Neural cell (in vitro differentiated cells): ENCODE measurements at regions not wholly inside any gene's neighbourhood (a gene's known extent, or its start where the extent isn't known, plus 50 kb on each side); places are given as distances from the start of the nearest gene placed in this dataset.

ENCODE experiments used
- H2AFZ ChIP-seq: fragments of 200-600, 300-800 bp; sonication (generic), shearing (Covaris generic); 2 replicates; pipeline ENCODE4 v1.6.0; 2014; ENCODE audit warnings: low read depth, mild to moderate bottlenecking, antibody characterized with exemption, low read length, moderate library complexity
- H3F3A ChIP-seq: fragments of 200-600 bp; shearing (Covaris generic); 2 replicates; pipeline ENCODE4 v1.6.1; 2016; ENCODE audit warnings: mild to moderate bottlenecking, moderate library complexity, mixed read lengths, antibody characterized with exemption, low read length; ENCODE audit not compliant: insufficient read depth, poor library complexity, severe bottlenecking
- H3K27ac ChIP-seq: fragments of 200-600, 300-800 bp; sonication (generic), shearing (Covaris generic); 2 replicates; pipeline ENCODE4 v1.5.1; 2014; ENCODE audit warnings: mild to moderate bottlenecking, low read length, moderate library complexity
- H3K27me3 ChIP-seq: fragments of 300-800, 200-600 bp; sonication (generic), shearing (Covaris generic); 2 replicates; pipeline ENCODE4 v1.6.0; 2014; ENCODE audit warnings: mild to moderate bottlenecking, low read depth, low read length, moderate library complexity; ENCODE audit not compliant: insufficient read depth
- H3K36me3 ChIP-seq: fragments of 300-800, 200-600 bp; sonication (generic), shearing (Covaris generic); 2 replicates; pipeline ENCODE4 v1.5.1; 2014; ENCODE audit warnings: mild to moderate bottlenecking, antibody characterized with exemption, low read length, moderate library complexity; ENCODE audit not compliant: insufficient read depth
- H3K4me2 ChIP-seq: fragments of 300-800, 200-600 bp; sonication (generic), shearing (Covaris generic); 2 replicates; pipeline ENCODE4 v1.6.0; 2014; ENCODE audit warnings: mild to moderate bottlenecking, low read length
- H3K4me3 ChIP-seq: fragments of 300-800, 200-600 bp; sonication (generic), shearing (Covaris generic); 2 replicates; pipeline ENCODE4 v1.5.1; 2014; ENCODE audit warnings: mild to moderate bottlenecking, low read length, moderate library complexity
- H3K79me2 ChIP-seq: fragments of 200-600 bp; shearing (Covaris generic); replicated peaks from 2 replicates; pipeline ENCODE4 v1.6.0; 2014; ENCODE audit warnings: mild to moderate bottlenecking, low read length, moderate library complexity; ENCODE audit not compliant: insufficient read depth
- H3K9ac ChIP-seq: fragments of 300-800, 200-600 bp; sonication (generic), shearing (Covaris generic); 2 replicates; pipeline ENCODE4 v1.6.1; 2016; ENCODE audit warnings: mild to moderate bottlenecking, low read length, mixed read lengths
- H3K9me2 ChIP-seq: fragments of 200-600 bp; shearing (Covaris generic); 2 replicates; pipeline ENCODE4 v1.6.1; 2016; ENCODE audit warnings: mild to moderate bottlenecking, low read length, mixed read lengths; ENCODE audit not compliant: insufficient read depth
- H3K9me3 ChIP-seq: fragments of 200-600, 300-800 bp; sonication (generic), shearing (Covaris generic); 2 replicates; pipeline ENCODE4 v1.6.1; 2016; ENCODE audit warnings: mild to moderate bottlenecking, mixed run types, low read length, moderate library complexity, mixed read lengths
- H4K20me1 ChIP-seq: fragments of 200-600 bp; shearing (Covaris generic); 2 replicates; pipeline ENCODE4 v1.6.1; 2016; ENCODE audit warnings: mild to moderate bottlenecking, mixed run types; ENCODE audit not compliant: insufficient read depth
- EP300 ChIP-seq: fragments of 450-650 bp; conservative IDR thresholded peaks from 2 replicates; pipeline ENCODE4 v1.6.1; 2014; ENCODE audit warnings: antibody characterized with exemption, mild to moderate bottlenecking, moderate library complexity; ENCODE audit not compliant: poor library complexity, severe bottlenecking
- EZH2 ChIP-seq: fragments of 200-600, 300-800 bp; shearing (Covaris generic), sonication (generic); IDR thresholded peaks from 2 replicates; pipeline ENCODE4 v1.6.1; 2014; ENCODE audit warnings: antibody characterized with exemption, low read length, borderline replicate concordance, mild to moderate bottlenecking; ENCODE audit not compliant: insufficient read depth, poor library complexity, severe bottlenecking
- MXI1 ChIP-seq: fragments of 450-650 bp; conservative IDR thresholded peaks from 2 replicates; pipeline ENCODE4 v1.6.1; 2014; ENCODE audit warnings: antibody characterized with exemption, mild to moderate bottlenecking; ENCODE audit not compliant: poor library complexity, severe bottlenecking
- POLR2AphosphoS5 ChIP-seq: IDR thresholded peaks from 2 replicates; pipeline ENCODE4 v1.6.1; 2012
- RAD21 ChIP-seq: fragments of 450-650 bp; conservative IDR thresholded peaks from 2 replicates; pipeline ENCODE4 v1.6.1; 2014; ENCODE audit warnings: antibody characterized with exemption, mild to moderate bottlenecking, moderate library complexity
- SMC3 ChIP-seq: fragments of 450-650 bp; conservative IDR thresholded peaks from 2 replicates; pipeline ENCODE4 v1.6.1; 2014; ENCODE audit warnings: antibody characterized with exemption, mild to moderate bottlenecking, moderate library complexity; ENCODE audit not compliant: poor library complexity
- TAF1 ChIP-seq: IDR thresholded peaks from 2 replicates; pipeline ENCODE4 v1.6.1; 2012; ENCODE audit warnings: low read depth
- TF ChIP-seq, protein P1 (sequence below): IDR thresholded peaks from 2 replicates; pipeline ENCODE4 v1.6.1; 2012; ENCODE audit warnings: borderline replicate concordance
- TF ChIP-seq, protein P2 (sequence below): fragments of 450-650 bp; IDR thresholded peaks from 2 replicates; pipeline ENCODE4 v1.5.1; 2014; ENCODE audit warnings: antibody characterized with exemption, mild to moderate bottlenecking, moderate library complexity; ENCODE audit not compliant: poor library complexity, severe bottlenecking

DNA sequence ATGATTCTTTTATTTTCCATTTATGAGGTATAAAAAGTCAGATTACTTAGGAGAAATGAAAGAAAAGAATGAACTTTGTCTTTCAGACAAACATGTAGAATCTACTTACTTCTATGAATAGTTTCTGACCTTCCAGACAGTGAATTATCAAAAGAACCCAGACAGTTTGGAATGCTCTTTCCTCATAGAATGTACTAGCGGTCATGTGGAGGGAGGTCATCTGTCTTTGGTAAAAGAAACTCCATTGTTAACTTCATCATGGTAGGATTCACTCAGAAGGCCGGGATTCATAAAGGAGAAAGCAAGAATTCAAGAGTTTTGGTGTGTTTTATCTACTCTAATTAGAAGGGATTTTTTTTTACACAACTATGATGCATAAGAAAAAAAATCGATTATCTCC is 144.8 kb upstream of the ZNF804B start:
- Histone ChIP-seq H3K4me3 (no peak overlapping the region), H3K4me2 (no peak overlapping the region), H3K36me3 (no peaks in the 10 kb centered on the region), H3K9ac (no peak overlapping the region), H3K27me3 (no peaks in the 10 kb centered on the region), H3K9me2 (no peaks in the 10 kb centered on the region), H3K9me3 (no peaks in the 10 kb centered on the region), H3K27ac (no peak overlapping the region), H3K79me2 (no peaks in the 10 kb centered on the region), H3F3A (no peaks in the 10 kb centered on the region), H4K20me1 (no peaks in the 10 kb centered on the region), H2AFZ (no peak overlapping the region)
- no peak for TF ChIP-seq SMC3
- TF ChIP-seq TAF1, result no peak

DNA sequence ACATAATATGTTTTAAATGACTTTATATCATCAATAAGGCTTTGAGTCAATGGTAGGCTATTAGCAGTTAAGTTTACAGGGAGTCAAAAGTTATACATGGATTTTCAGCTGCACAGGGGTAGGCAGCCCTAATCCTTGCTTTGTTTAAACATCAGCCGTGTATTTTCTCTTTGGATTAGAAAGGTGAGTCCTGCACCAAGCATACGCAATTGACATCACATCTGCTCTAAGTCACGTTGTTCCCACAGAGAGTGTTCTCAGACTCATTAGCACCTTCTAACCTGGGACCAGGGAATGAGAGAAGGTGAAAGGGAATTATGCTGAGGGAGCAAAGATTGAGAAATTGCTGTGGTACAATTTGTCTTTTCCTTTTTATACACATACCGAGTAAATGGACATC is 148.6 kb upstream of the ZNF804B start:
- Histone ChIP-seq H3K27ac (no peak overlapping the region), H3F3A (no peaks in the 10 kb centered on the region), H3K4me2 (no peak overlapping the region), H2AFZ (no peak overlapping the region), H3K9me3 (no peaks in the 10 kb centered on the region), H3K27me3 (no peaks in the 10 kb centered on the region), H3K9ac (no peak overlapping the region), H3K36me3 (no peaks in the 10 kb centered on the region), H4K20me1 (no peaks in the 10 kb centered on the region), H3K4me3 (no peak overlapping the region), H3K9me2 (no peaks in the 10 kb centered on the region), H3K79me2 (no peaks in the 10 kb centered on the region)
- TF ChIP-seq POLR2AphosphoS5 (no peak), MXI1 (no peak), TAF1 (no peak), EP300 (no peak), SMC3 (no peak), RAD21 (no peak), EZH2 (no peak)
- TF ChIP-seq, protein P1, sequence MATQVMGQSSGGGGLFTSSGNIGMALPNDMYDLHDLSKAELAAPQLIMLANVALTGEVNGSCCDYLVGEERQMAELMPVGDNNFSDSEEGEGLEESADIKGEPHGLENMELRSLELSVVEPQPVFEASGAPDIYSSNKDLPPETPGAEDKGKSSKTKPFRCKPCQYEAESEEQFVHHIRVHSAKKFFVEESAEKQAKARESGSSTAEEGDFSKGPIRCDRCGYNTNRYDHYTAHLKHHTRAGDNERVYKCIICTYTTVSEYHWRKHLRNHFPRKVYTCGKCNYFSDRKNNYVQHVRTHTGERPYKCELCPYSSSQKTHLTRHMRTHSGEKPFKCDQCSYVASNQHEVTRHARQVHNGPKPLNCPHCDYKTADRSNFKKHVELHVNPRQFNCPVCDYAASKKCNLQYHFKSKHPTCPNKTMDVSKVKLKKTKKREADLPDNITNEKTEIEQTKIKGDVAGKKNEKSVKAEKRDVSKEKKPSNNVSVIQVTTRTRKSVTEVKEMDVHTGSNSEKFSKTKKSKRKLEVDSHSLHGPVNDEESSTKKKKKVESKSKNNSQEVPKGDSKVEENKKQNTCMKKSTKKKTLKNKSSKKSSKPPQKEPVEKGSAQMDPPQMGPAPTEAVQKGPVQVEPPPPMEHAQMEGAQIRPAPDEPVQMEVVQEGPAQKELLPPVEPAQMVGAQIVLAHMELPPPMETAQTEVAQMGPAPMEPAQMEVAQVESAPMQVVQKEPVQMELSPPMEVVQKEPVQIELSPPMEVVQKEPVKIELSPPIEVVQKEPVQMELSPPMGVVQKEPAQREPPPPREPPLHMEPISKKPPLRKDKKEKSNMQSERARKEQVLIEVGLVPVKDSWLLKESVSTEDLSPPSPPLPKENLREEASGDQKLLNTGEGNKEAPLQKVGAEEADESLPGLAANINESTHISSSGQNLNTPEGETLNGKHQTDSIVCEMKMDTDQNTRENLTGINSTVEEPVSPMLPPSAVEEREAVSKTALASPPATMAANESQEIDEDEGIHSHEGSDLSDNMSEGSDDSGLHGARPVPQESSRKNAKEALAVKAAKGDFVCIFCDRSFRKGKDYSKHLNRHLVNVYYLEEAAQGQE, result no peak
- TF ChIP-seq, protein P2, sequence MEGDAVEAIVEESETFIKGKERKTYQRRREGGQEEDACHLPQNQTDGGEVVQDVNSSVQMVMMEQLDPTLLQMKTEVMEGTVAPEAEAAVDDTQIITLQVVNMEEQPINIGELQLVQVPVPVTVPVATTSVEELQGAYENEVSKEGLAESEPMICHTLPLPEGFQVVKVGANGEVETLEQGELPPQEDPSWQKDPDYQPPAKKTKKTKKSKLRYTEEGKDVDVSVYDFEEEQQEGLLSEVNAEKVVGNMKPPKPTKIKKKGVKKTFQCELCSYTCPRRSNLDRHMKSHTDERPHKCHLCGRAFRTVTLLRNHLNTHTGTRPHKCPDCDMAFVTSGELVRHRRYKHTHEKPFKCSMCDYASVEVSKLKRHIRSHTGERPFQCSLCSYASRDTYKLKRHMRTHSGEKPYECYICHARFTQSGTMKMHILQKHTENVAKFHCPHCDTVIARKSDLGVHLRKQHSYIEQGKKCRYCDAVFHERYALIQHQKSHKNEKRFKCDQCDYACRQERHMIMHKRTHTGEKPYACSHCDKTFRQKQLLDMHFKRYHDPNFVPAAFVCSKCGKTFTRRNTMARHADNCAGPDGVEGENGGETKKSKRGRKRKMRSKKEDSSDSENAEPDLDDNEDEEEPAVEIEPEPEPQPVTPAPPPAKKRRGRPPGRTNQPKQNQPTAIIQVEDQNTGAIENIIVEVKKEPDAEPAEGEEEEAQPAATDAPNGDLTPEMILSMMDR, result no peak

DNA sequence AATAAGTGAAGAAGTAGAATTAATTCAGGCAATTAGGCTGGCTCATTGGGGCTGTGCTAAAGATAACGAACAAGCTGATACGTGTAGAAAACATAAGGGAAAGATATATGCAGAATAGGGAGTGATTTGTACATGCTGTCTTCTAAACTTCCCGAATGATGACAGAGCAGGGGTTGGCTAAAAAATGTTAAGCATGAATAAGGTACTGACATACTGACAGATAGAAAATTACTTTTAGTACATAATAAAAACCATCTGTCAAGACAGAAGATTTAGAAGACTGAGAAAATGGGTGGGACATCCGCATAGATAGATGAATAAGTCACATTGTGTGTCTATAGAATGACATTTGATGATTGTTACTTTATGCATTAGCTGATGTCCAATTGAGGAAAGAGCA is 158.8 kb upstream of the ZNF804B start:
- no peaks in the 10 kb centered on the region for H3F3A ChIP-seq
- no peak overlapping the region for H3K4me2 ChIP-seq
- H2AFZ ChIP-seq, result no peak overlapping the region
- no peaks in the 10 kb centered on the region for H4K20me1 ChIP-seq
- no peaks in the 10 kb centered on the region for H3K27me3 ChIP-seq
- no peaks in the 10 kb centered on the region for H3K79me2 ChIP-seq
- H3K9me2 ChIP-seq, result no peaks in the 10 kb centered on the region
- H3K27ac ChIP-seq, result no peak overlapping the region
- H3K9me3 ChIP-seq, result no peaks in the 10 kb centered on the region
- no peak overlapping the region for H3K4me3 ChIP-seq
- H3K9ac ChIP-seq, result no peak overlapping the region
- TF ChIP-seq SMC3 (no peak), EP300 (peak; percentile 72)
- no peaks in the 10 kb centered on the region for H3K36me3 ChIP-seq
